Loucy (cell line): ENCODE measurements at regions not wholly inside any gene's neighbourhood (a gene's known extent, or its start where the extent isn't known, plus 50 kb on each side); places are given as distances from the start of the nearest gene placed in this dataset.

ENCODE experiments used
- H2AFZ ChIP-seq: fragments of 200-600 bp; sonication (generic); 2 replicates; pipeline ENCODE4 v1.6.0; 2016; ENCODE audit warnings: antibody characterized with exemption, mild to moderate bottlenecking, low read length, moderate library complexity
- H3F3A ChIP-seq: fragments of 200-600 bp; 2 replicates; pipeline ENCODE4 v1.6.0; 2016; ENCODE audit warnings: antibody characterized with exemption, low read depth, mild to moderate bottlenecking
- H3K27me3 ChIP-seq: fragments of 200-600 bp; sonication (generic); 2 replicates; pipeline ENCODE4 v1.6.1; 2014; ENCODE audit warnings: low read length, mild to moderate bottlenecking; ENCODE audit not compliant: insufficient read depth, poor library complexity, severe bottlenecking
- H3K36me3 ChIP-seq: fragments of 200-600 bp; sonication (generic); 2 replicates; pipeline ENCODE4 v1.6.1; 2016; ENCODE audit warnings: low read length; ENCODE audit not compliant: insufficient read depth
- H3K4me1 ChIP-seq: fragments of 200-600 bp; sonication (generic); 2 replicates; pipeline ENCODE4 v1.5.1; 2014; ENCODE audit warnings: low read length, mild to moderate bottlenecking; ENCODE audit not compliant: insufficient read depth, poor library complexity, severe bottlenecking
- H3K4me2 ChIP-seq: fragments of 200-600 bp; sonication (generic); 2 replicates; pipeline ENCODE4 v1.6.0; 2014; ENCODE audit warnings: antibody characterized with exemption, low read length, low read depth, mild to moderate bottlenecking; ENCODE audit not compliant: poor library complexity, severe bottlenecking
- H3K4me3 ChIP-seq: fragments of 200-600 bp; sonication (generic); 2 replicates; pipeline ENCODE4 v1.5.1; 2014; ENCODE audit warnings: low read length, mild to moderate bottlenecking, mixed read lengths; ENCODE audit not compliant: poor library complexity, severe bottlenecking
- H3K79me2 ChIP-seq: fragments of 200-600 bp; sonication (generic); 2 replicates; pipeline ENCODE4 v1.6.1; 2014; ENCODE audit warnings: low read length; ENCODE audit not compliant: insufficient read depth
- H3K9ac ChIP-seq: fragments of 200-600 bp; sonication (generic); 2 replicates; pipeline ENCODE4 v1.6.0; 2014; ENCODE audit warnings: mild to moderate bottlenecking, low read depth, low read length, moderate library complexity; ENCODE audit not compliant: poor library complexity, severe bottlenecking
- H3K9me2 ChIP-seq: fragments of 200-600 bp; sonication (generic); replicated peaks from 2 replicates; pipeline ENCODE4 v1.6.1; 2016; ENCODE audit warnings: low read depth, low read length, mixed read lengths
- H3K9me3 ChIP-seq: fragments of 200-600 bp; sonication (generic); 2 replicates; pipeline ENCODE4 v1.6.1; 2014; ENCODE audit warnings: mild to moderate bottlenecking, antibody characterized with exemption, low read length, low read depth; ENCODE audit not compliant: insufficient read depth
- H4K20me1 ChIP-seq: fragments of 200-600 bp; sonication (generic); 2 replicates; pipeline ENCODE4 v1.6.0; 2014; ENCODE audit warnings: antibody characterized with exemption, low read length, mild to moderate bottlenecking; ENCODE audit not compliant: insufficient read depth, poor library complexity, severe bottlenecking
- CTCF ChIP-seq: fragments of 200-600 bp; sonication (generic); conservative IDR thresholded peaks from 2 replicates; pipeline ENCODE4 v1.5.1; 2014; ENCODE audit warnings: mild to moderate bottlenecking, antibody characterized with exemption, low read length
- EZH2phosphoT487 ChIP-seq: fragments of 200-600 bp; IDR thresholded peaks from 2 replicates; pipeline ENCODE4 v1.6.1; 2018; ENCODE audit warnings: antibody characterized with exemption, mild to moderate bottlenecking, moderate library complexity, borderline replicate concordance

- Histone ChIP-seq H2AFZ (no peak overlapping the region), H3F3A (no peaks in the 10 kb centered on the region), H3K79me2 (no peaks in the 10 kb centered on the region), H3K9me3 (no peaks in the 10 kb centered on the region; the same call in 1 of the 2 replicates), H3K27me3 (no peaks in the 10 kb centered on the region), H3K9ac (no peak overlapping the region), H3K36me3 (no peaks in the 10 kb centered on the region), H3K4me2 (no peak overlapping the region), H4K20me1 (no peaks in the 10 kb centered on the region), H3K9me2 (no peaks in the 10 kb centered on the region), H3K4me3 (no peak overlapping the region), H3K4me1 (no peaks in the 10 kb centered on the region)
- TF ChIP-seq CTCF (no peak), EZH2phosphoT487 (no peak)
These were observed 663.0 kb downstream of the AJAP1 start for GRCh38 chr1:5317391-5317790.

- no peaks in the 10 kb centered on the region for H3F3A ChIP-seq
- H3K27me3 ChIP-seq, result no peaks in the 10 kb centered on the region
- H3K9me2 ChIP-seq, result no peaks in the 10 kb centered on the region
- H3K36me3 ChIP-seq, result no peaks in the 10 kb centered on the region
- H2AFZ ChIP-seq, result no peak overlapping the region
- H3K4me2 ChIP-seq, result no peak overlapping the region
- no peaks in the 10 kb centered on the region; the same call in 1 of the 2 replicates for H3K9me3 ChIP-seq
- TF ChIP-seq EZH2phosphoT487 (no peak), CTCF (no peak)
- H4K20me1 ChIP-seq, result no peaks in the 10 kb centered on the region
- no peak overlapping the region for H3K4me3 ChIP-seq
- no peak overlapping the region for H3K9ac ChIP-seq
- no peaks in the 10 kb centered on the region for H3K4me1 ChIP-seq
- H3K79me2 ChIP-seq, result no peaks in the 10 kb centered on the region
These were observed 658.5 kb downstream of the AJAP1 start for GRCh38 chr1:5312862-5313261.

GRCh38 chr1:5312293-5312674 is 657.9 kb downstream of the AJAP1 start:
- Histone ChIP-seq H3K27me3 (no peaks in the 10 kb centered on the region), H3F3A (no peaks in the 10 kb centered on the region), H3K9me2 (no peaks in the 10 kb centered on the region), H3K4me3 (no peak overlapping the region), H2AFZ (no peak overlapping the region), H4K20me1 (no peaks in the 10 kb centered on the region), H3K9me3 (no peaks in the 10 kb centered on the region; the same call in 1 of the 2 replicates), H3K4me1 (no peaks in the 10 kb centered on the region), H3K4me2 (no peak overlapping the region), H3K36me3 (no peaks in the 10 kb centered on the region), H3K79me2 (no peaks in the 10 kb centered on the region), H3K9ac (no peak overlapping the region)
- TF ChIP-seq EZH2phosphoT487 (no peak), CTCF (no peak)
